Thyroid gland (tissue), 4 donors: ENCODE measurements at regions not wholly inside any gene's neighbourhood (a gene's known extent, or its start where the extent isn't known, plus 50 kb on each side); places are given as distances from the start of the nearest gene placed in this dataset.

Experiments used
- DNase-seq, 2 donors: peaks; one replicate each; pipeline ENCODE4 v3.0.0-alpha.2; 2019
- H3K27ac ChIP-seq, 3 donors: fragments of 200-600 bp; sonication (generic); 1 replicate in 2 of 3; 2 replicates in 1 of 3; pipeline ENCODE4 v1.5.1; 2016 to 2019; ENCODE audit warnings: mild to moderate bottlenecking in 1 of 3, moderate library complexity in 1 of 3
- H3K27me3 ChIP-seq: fragments of 200-600 bp; sonication (generic); one replicate; pipeline ENCODE4 v1.5.1; 2019
- H3K36me3 ChIP-seq, 2 donors: fragments of 200-600 bp; sonication (generic); one replicate each; pipeline ENCODE4 v1.5.1; 2016 to 2019
- H3K4me1 ChIP-seq, 2 donors: fragments of 200-600 bp; sonication (generic); one replicate each; pipeline ENCODE4 v1.5.1; 2017 to 2019
- H3K4me3 ChIP-seq, 3 donors: fragments of 200-600 bp; sonication (generic); replicated peaks in 1 of 3; 1 replicate in 2 of 3; 2 replicates in 1 of 3; pipeline ENCODE4 v1.5.1; 2016; ENCODE audit warnings: mild to moderate bottlenecking in 1 of 3
- H3K9me3 ChIP-seq: fragments of 200-600 bp; sonication (generic); one replicate; pipeline ENCODE4 v1.5.1; 2017
- POLR2A ChIP-seq, 2 donors: fragments of 450-650 bp; IDR thresholded peaks; one replicate each; pipeline ENCODE4 v1.6.1; 2017; ENCODE audit warnings: antibody characterized with exemption in 2 of 2, mild to moderate bottlenecking in 2 of 2, moderate library complexity in 1 of 2
- WGBS, 2 donors: methylation state at CpG; one replicate each; pipeline ENCODE4 v1.1.5; 2017; 5-methylcytosine and 5-hydroxymethylcytosine counted together
- intact Hi-C: fragments of 100-400 bp; cut with DNase I; formaldehyde crosslinking; loops from one replicate; pipeline ENCODE4 v1.15.1; 2023
- TF ChIP-seq, protein P1 (sequence below), 6 experiments: fragments of 200-600 bp in 3 of 6; fragments of 450-650 bp in 3 of 6; sonication (generic) in 3 of 6; IDR thresholded peaks; one replicate each; pipeline ENCODE4 v1.5.1; 2016 to 2019; ENCODE audit warnings: antibody characterized with exemption in 6 of 6, mild to moderate bottlenecking in 2 of 6, inconsistent platforms in 1 of 6, moderate library complexity in 1 of 6

DNA sequence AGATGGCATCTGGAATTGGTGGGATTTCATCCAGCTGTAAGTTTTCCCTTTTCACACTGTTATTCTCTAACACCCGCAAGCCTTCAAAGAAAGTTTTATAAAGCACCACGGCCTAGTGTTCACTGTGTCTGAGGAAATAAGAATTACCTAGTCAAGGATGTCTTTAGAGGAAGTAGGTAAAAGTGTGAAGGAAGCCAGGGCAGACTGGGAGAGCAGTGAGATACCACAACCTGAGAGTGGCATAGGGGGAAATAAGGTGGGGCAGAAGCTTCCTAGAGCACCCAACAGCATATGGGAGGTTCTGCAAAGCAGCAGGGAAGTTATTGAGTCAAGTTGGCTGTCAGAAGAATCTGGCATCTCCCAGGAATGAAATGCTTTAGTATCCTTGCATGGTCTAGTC is 241.2 kb downstream of the CETN3 start:
- H3K27ac ChIP-seq, result no peak overlapping the region
- H3K4me1 ChIP-seq, result peaks cover 0 to 17% of the 10 kb centered on the region in 2 donors
- no peak overlapping the region for H3K4me3 ChIP-seq
- intact Hi-C loops, result no loop called here
- TF ChIP-seq, protein P1, sequence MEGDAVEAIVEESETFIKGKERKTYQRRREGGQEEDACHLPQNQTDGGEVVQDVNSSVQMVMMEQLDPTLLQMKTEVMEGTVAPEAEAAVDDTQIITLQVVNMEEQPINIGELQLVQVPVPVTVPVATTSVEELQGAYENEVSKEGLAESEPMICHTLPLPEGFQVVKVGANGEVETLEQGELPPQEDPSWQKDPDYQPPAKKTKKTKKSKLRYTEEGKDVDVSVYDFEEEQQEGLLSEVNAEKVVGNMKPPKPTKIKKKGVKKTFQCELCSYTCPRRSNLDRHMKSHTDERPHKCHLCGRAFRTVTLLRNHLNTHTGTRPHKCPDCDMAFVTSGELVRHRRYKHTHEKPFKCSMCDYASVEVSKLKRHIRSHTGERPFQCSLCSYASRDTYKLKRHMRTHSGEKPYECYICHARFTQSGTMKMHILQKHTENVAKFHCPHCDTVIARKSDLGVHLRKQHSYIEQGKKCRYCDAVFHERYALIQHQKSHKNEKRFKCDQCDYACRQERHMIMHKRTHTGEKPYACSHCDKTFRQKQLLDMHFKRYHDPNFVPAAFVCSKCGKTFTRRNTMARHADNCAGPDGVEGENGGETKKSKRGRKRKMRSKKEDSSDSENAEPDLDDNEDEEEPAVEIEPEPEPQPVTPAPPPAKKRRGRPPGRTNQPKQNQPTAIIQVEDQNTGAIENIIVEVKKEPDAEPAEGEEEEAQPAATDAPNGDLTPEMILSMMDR (IDR thresholded peaks at IDR 0.05), result no peak
- no peak for TF ChIP-seq POLR2A (IDR thresholded peaks at IDR 0.05)
- H3K27me3 ChIP-seq, result no peaks in the 10 kb centered on the region
- no peak for DNase-seq
- H3K36me3 ChIP-seq, result no peaks in the 10 kb centered on the region
- no peaks in the 10 kb centered on the region for H3K9me3 ChIP-seq
- WGBS, 2 donors, result 91 to 98% methylated on average over 2 of the region's 2 CpGs

DNA sequence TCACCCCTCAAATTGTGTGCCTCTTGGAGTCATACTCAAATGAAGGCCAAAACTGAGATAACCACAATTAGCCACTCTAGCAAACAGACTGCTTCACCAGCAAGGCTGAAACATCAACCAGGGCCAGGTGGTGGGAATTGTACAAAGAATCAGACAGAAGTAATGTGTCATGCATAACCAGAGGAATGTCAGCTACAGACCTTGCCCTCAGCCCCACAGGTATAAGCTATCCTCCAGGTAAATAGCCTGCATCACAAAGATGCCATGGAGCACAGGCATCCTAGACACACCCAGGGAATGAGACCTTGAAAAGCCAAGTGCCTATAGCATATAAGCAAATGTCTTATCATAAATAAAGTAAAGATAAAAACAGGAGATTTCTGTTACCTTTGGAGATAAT is 242.7 kb downstream of the CETN3 start:
- intact Hi-C loops, result no loop called here
- H3K4me1 ChIP-seq, result peaks cover 0 to 17% of the 10 kb centered on the region in 2 donors
- H3K4me3 ChIP-seq, result no peak overlapping the region
- no peak for DNase-seq
- no peak overlapping the region for H3K27ac ChIP-seq
- no peaks in the 10 kb centered on the region for H3K9me3 ChIP-seq
- no peaks in the 10 kb centered on the region for H3K27me3 ChIP-seq
- H3K36me3 ChIP-seq, result no peaks in the 10 kb centered on the region
- no peak for TF ChIP-seq POLR2A (IDR thresholded peaks at IDR 0.05)
- TF ChIP-seq, protein P1 (IDR thresholded peaks at IDR 0.05), result no peak

DNA sequence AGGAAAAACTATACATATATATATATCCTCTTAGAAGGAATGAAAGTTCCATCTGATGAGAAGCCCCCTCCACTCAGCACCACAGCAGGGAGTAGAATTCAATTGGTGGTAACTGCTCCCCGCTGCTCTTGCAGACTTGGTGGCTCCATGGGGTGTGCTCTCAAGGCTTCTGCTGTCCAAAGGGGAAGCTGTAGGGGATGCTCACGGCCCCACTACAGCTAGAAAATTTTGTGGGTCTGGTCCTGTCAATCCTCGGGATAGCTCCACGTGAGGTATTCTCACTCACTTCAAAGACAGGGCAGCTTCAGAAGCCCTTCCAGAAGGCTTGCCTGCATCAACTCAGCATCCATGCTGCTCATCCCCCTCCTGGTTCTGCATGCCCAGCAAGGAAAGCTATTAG is 247.2 kb downstream of the CETN3 start:
- WGBS, 2 donors, result 83% methylated on average over 3 to 4 of the region's 4 CpGs
- no peak for DNase-seq
- Histone ChIP-seq H3K36me3 (no peaks in the 10 kb centered on the region), H3K9me3 (no peaks in the 10 kb centered on the region), H3K4me1 (no peaks in the 10 kb centered on the region), H3K27ac (no peak overlapping the region), H3K4me3 (no peak overlapping the region), H3K27me3 (no peaks in the 10 kb centered on the region)
- intact Hi-C loops, result no loop called here
- TF ChIP-seq POLR2A (IDR thresholded peaks at IDR 0.05), result no peak
- TF ChIP-seq, protein P1 (IDR thresholded peaks at IDR 0.05), result no peak

DNA sequence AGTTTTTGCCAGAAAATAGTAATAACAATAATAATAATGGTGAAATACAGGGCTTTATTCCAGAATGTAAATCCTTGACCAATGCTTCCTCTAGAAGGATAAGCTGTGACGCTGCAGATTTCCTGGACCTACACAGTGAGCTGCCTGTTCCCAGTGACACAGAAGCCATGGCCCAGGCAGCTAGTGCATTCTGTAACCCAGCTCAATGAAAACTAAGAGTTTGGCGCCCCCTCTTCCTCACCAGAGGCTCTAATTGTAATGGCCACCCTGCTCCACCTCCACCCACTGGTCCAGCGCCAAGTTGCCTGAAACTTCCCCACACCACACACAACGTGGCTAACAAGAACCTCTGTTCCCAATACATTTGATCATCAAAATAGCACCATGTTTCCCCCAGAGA is 248.1 kb downstream of the CETN3 start:
- Histone ChIP-seq H3K27ac (no peak overlapping the region), H3K36me3 (no peaks in the 10 kb centered on the region), H3K4me3 (no peak overlapping the region), H3K9me3 (no peaks in the 10 kb centered on the region), H3K4me1 (no peaks in the 10 kb centered on the region), H3K27me3 (no peaks in the 10 kb centered on the region)
- DNase-seq, result peak; percentile 4 to 10
- intact Hi-C loops, result no loop called here
- WGBS, 2 donors, result 52 to 58% methylated on average over 4 of the region's 4 CpGs
- TF ChIP-seq, protein P1 (IDR thresholded peaks at IDR 0.05), result no peak
- TF ChIP-seq POLR2A (IDR thresholded peaks at IDR 0.05), result no peak

DNA sequence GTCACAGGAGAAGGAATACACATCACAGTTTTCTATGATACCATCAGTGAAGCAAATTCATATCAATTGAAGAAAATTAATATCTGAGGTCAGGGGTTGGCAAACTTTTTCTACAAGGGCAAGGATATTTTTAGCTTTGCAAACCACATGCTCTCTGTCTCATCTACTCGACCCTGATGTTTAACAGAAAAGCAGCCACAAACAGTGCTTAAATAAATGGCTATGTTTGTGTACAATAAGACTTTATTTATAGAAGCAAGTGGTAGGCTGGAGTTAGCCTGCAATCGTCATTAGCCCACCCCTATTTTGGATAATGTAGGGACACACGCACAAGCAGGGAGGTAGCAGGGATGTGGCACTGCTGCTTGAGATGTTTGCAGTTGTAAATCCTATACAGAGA is 251.4 kb downstream of the CETN3 start:
- H3K27me3 ChIP-seq, result no peaks in the 10 kb centered on the region
- H3K4me1 ChIP-seq, result no peaks in the 10 kb centered on the region
- H3K4me3 ChIP-seq, result no peak overlapping the region
- no peak overlapping the region for H3K27ac ChIP-seq
- H3K36me3 ChIP-seq, result no peaks in the 10 kb centered on the region
- WGBS, 2 donors, result 55 to 61% methylated on average over 3 of the region's 3 CpGs
- DNase-seq, result no peak
- no peaks in the 10 kb centered on the region for H3K9me3 ChIP-seq
- intact Hi-C loops, result no loop called here
- no peak for TF ChIP-seq POLR2A (IDR thresholded peaks at IDR 0.05)
- TF ChIP-seq, protein P1 (IDR thresholded peaks at IDR 0.05), result no peak
